HEK293 (cell line): ENCODE measurements at regions not wholly inside any gene's neighbourhood (a gene's known extent, or its start where the extent isn't known, plus 50 kb on each side); places are given as distances from the start of the nearest gene placed in this dataset.
"Not testable (repeated sequence)": the region's sequence is repeated elsewhere in the genome, so short reads cannot be mapped to it uniquely, and the experiment has no call there.

Experiments used
- CTCF ChIA-PET: fragments of 350-600 bp; formaldehyde crosslinking; extraction: SDS; loops from one replicate; lab custom pipeline; 2021; ENCODE audit warnings: antibody characterized with exemption; lab: Yijun Ruan, JAX
- POLR2A ChIA-PET: fragments of 300-600 bp; formaldehyde crosslinking; extraction: SDS; loops from one replicate; lab custom pipeline; 2020; ENCODE audit warnings: antibody characterized with exemption, inconsistent platforms; lab: Yijun Ruan, JAX
- H3K27ac ChIP-seq: fragments of 200-500 bp; sonication (Bioruptor generic); 2 replicates; pipeline ENCODE4 v1.5.1; 2014; ENCODE audit warnings: low read depth, low read length, control low read depth, inconsistent platforms; ENCODE audit errors: extremely low read depth
- H3K36me3 ChIP-seq, 2 experiments: fragments of 200-500 bp in 1 of 2; sonication (Bioruptor generic) in 1 of 2; 1 replicate in 1 of 2; 2 replicates in 1 of 2; pipeline ENCODE4 v1.5.1; 2014 to 2017; ENCODE audit warnings: inconsistent platforms in 2 of 2, low read length in 2 of 2; ENCODE audit not compliant: control insufficient read depth in 2 of 2, insufficient read depth in 1 of 2
- H3K4me1 ChIP-seq: fragments of 200-500 bp; sonication (Bioruptor generic); 2 replicates; pipeline ENCODE4 v1.5.1; 2014; ENCODE audit warnings: mild to moderate bottlenecking, low read length, inconsistent platforms; ENCODE audit not compliant: control insufficient read depth, insufficient read depth
- H3K4me3 ChIP-seq: 2 replicates; pipeline ENCODE4 v1.5.1; 2011; ENCODE audit warnings: low read depth, mild to moderate bottlenecking, control low read depth, low read length, moderate library complexity
- H3K9me3 ChIP-seq: fragments of 200-500 bp; sonication (Bioruptor generic); 2 replicates; pipeline ENCODE4 v1.5.1; 2014; ENCODE audit warnings: low read depth, low read length, inconsistent platforms; ENCODE audit not compliant: control insufficient read depth, insufficient read depth
- RBAK ChIP-seq: fragments of 450-650 bp; formaldehyde crosslinking; IDR thresholded peaks from 2 replicates; pipeline ENCODE4 v1.5.1; 2016; ENCODE audit warnings: missing biosample characterization, missing genetic modification characterization
- ZBTB20 ChIP-seq: fragments of 450-650 bp; formaldehyde crosslinking; IDR thresholded peaks from 2 replicates; pipeline ENCODE4 v1.5.1; 2016; ENCODE audit warnings: missing biosample characterization, missing genetic modification characterization
- ZNF138 ChIP-seq: fragments of 450-650 bp; formaldehyde crosslinking; IDR thresholded peaks from 2 replicates; pipeline ENCODE4 v1.5.1; 2016; ENCODE audit warnings: missing biosample characterization, missing genetic modification characterization, borderline replicate concordance
- ZNF202 ChIP-seq: fragments of 450-650 bp; formaldehyde crosslinking; IDR thresholded peaks from 2 replicates; pipeline ENCODE4 v1.5.1; 2016; ENCODE audit warnings: missing biosample characterization, missing genetic modification characterization, borderline replicate concordance
- ZNF280C ChIP-seq: fragments of 450-650 bp; formaldehyde crosslinking; IDR thresholded peaks from 2 replicates; pipeline ENCODE4 v1.5.1; 2016; ENCODE audit warnings: missing biosample characterization, missing genetic modification characterization
- ZNF341 ChIP-seq: fragments of 450-650 bp; formaldehyde crosslinking; IDR thresholded peaks from 2 replicates; pipeline ENCODE4; 2016; ENCODE audit warnings: low read depth, missing biosample characterization, missing genetic modification characterization
- ZNF629 ChIP-seq: fragments of 450-650 bp; formaldehyde crosslinking; IDR thresholded peaks from 2 replicates; pipeline ENCODE4 v1.5.1; 2017; ENCODE audit warnings: missing biosample characterization, missing genetic modification characterization
- ZNF785 ChIP-seq: fragments of 450-650 bp; formaldehyde crosslinking; IDR thresholded peaks from 2 replicates; pipeline ENCODE4 v1.5.1; 2016; ENCODE audit warnings: missing biosample characterization, missing genetic modification characterization
- TF ChIP-seq, protein P1 (sequence below): fragments of 450-650 bp; formaldehyde crosslinking; IDR thresholded peaks from 2 replicates; pipeline ENCODE4 v1.5.1; 2016; ENCODE audit warnings: missing biosample characterization, missing genetic modification characterization
- TF ChIP-seq, protein P2 (sequence below): fragments of 450-650 bp; formaldehyde crosslinking; IDR thresholded peaks from 2 replicates; pipeline ENCODE4 v1.5.1; 2016; ENCODE audit warnings: missing biosample characterization, missing genetic modification characterization, low read depth

- Histone ChIP-seq H3K36me3 (no peaks in the 10 kb centered on the region; a peak in 1 of 3 replicates), H3K27ac (no peak overlapping the region), H3K9me3 (no peaks in the 10 kb centered on the region)
- TF ChIP-seq ZNF280C (tag by site-specific recombination) = no peak
- TF ChIP-seq ZBTB20 (tag by site-specific recombination) = no peak
- TF ChIP-seq, all 188 proteins: peak for 0
- Histone ChIP-seq H3K4me3 (no peak overlapping the region), H3K4me1 (no peaks in the 10 kb centered on the region)
- ChIA-PET POLR2A (interaction anchor here (0.6 kb wide), 1 partner anchor 173 kb away, joined by 3 read pairs; no protein-coding TSS in a partner anchor), CTCF (no interaction called here)
Observed at GRCh38 chr18:70397259-70397925, 108.5 kb downstream of the SOCS6 start.

GRCh38 chr18:70395771-70396170 lies 106.9 kb downstream of the SOCS6 start:
- H3K4me1 ChIP-seq, H3K9me3 ChIP-seq, H3K27ac ChIP-seq, POLR2A ChIA-PET, H3K36me3 ChIP-seq, H3K4me3 ChIP-seq: not testable (repeated sequence)
- CTCF ChIA-PET = interaction anchor here (0.6 to 0.7 kb wide), 2 partner anchors 37 to 193 kb away, joined by 3 read pairs; no protein-coding TSS in a partner anchor

DNA sequence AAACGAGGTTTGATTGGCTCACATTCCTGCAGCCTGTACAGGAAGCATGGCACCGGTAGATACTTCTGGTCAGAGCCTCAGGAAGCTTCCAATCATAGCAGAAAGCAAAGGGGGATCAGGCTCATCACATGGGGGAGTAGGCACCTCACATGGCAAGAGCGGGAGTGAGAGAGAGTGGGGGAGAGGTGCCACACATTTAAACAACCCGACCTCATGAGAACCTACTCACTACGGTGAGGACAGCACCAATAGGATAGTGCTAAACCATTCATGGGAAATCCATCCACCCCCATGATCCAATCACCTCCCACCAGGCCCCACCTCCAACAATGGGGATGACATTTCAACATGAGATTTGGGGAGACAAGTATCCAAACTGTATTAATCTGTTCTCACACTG lies 105.8 kb downstream of the SOCS6 start:
- Histone ChIP-seq H3K27ac (no peak overlapping the region), H3K4me1 (no peaks in the 10 kb centered on the region), H3K36me3 (no peaks in the 10 kb centered on the region), H3K4me3 (no peak overlapping the region), H3K9me3 (no peaks in the 10 kb centered on the region)
- CTCF ChIA-PET = interaction anchor here (0.7 kb wide), 1 partner anchor 14 kb away, joined by 3 read pairs; no protein-coding TSS in a partner anchor
- TF ChIP-seq ZNF341 (no peak), ZNF202 (no peak), ZNF785 (tag by site-specific recombination) (no peak), RBAK (tag by site-specific recombination) (no peak), ZNF629 (no peak), ZNF138 (no peak)
- TF ChIP-seq, protein P1, sequence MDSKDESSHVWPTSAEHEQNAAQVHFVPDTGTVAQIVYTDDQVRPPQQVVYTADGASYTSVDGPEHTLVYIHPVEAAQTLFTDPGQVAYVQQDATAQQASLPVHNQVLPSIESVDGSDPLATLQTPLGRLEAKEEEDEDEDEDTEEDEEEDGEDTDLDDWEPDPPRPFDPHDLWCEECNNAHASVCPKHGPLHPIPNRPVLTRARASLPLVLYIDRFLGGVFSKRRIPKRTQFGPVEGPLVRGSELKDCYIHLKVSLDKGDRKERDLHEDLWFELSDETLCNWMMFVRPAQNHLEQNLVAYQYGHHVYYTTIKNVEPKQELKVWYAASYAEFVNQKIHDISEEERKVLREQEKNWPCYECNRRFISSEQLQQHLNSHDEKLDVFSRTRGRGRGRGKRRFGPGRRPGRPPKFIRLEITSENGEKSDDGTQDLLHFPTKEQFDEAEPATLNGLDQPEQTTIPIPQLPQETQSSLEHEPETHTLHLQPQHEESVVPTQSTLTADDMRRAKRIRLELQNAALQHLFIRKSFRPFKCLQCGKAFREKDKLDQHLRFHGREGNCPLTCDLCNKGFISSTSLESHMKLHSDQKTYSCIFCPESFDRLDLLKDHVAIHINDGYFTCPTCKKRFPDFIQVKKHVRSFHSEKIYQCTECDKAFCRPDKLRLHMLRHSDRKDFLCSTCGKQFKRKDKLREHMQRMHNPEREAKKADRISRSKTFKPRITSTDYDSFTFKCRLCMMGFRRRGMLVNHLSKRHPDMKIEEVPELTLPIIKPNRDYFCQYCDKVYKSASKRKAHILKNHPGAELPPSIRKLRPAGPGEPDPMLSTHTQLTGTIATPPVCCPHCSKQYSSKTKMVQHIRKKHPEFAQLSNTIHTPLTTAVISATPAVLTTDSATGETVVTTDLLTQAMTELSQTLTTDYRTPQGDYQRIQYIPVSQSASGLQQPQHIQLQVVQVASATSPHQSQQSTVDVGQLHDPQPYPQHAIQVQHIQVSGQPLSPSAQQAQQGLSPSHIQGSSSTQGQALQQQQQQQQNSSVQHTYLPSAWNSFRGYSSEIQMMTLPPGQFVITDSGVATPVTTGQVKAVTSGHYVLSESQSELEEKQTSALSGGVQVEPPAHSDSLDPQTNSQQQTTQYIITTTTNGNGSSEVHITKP (tag by site-specific recombination) = 0 out of 2 replicates have a peak, but pooled peaks have one; percentile 28
- TF ChIP-seq, protein P2, sequence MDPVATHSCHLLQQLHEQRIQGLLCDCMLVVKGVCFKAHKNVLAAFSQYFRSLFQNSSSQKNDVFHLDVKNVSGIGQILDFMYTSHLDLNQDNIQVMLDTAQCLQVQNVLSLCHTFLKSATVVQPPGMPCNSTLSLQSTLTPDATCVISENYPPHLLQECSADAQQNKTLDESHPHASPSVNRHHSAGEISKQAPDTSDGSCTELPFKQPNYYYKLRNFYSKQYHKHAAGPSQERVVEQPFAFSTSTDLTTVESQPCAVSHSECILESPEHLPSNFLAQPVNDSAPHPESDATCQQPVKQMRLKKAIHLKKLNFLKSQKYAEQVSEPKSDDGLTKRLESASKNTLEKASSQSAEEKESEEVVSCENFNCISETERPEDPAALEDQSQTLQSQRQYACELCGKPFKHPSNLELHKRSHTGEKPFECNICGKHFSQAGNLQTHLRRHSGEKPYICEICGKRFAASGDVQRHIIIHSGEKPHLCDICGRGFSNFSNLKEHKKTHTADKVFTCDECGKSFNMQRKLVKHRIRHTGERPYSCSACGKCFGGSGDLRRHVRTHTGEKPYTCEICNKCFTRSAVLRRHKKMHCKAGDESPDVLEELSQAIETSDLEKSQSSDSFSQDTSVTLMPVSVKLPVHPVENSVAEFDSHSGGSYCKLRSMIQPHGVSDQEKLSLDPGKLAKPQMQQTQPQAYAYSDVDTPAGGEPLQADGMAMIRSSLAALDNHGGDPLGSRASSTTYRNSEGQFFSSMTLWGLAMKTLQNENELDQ (tag by site-specific recombination) = no peak
- TF ChIP-seq, all 188 proteins: peak for 1
- POLR2A ChIA-PET = no interaction called here
